NCI-H2107 treated with DMSO at 0.1 percent for 48 hours (cell line): ENCODE measurements at regions not wholly inside any gene's neighbourhood (a gene's known extent, or its start where the extent isn't known, plus 50 kb on each side); places are given as distances from the start of the nearest gene placed in this dataset.

Experiments
- DNase-seq: peaks from one replicate; lab custom pipeline; 2025; ENCODE audit not compliant: unreplicated experiment; lab: John Stamatoyannopoulos, UW

- no peak for DNase-seq
These were observed 182.9 kb upstream of the CAMK1G start for GRCh38 chr1:209400351-209401220.

DNA sequence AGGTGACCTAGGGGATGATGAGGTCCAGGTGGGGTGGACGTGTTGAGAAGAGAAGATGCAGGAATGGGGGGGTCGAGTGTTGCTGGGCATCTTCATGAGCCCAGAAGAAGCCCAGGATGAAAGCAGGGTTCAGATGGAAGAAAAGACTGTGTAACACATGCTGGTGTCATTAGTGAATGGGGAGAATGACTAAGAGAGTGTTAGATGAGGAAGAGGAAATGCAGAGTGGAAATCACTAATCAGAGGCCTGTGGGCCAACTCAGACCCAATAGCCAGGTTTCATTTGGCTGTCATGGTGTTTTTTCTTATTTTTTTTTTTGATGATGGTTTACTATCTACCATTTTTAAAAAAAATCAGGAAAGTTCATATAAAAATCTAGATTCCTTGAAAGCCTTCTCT, 180.8 kb upstream of the CAMK1G start:
- no peak for DNase-seq

- DNase-seq, result no peak
These were observed 179.6 kb upstream of the CAMK1G start for GRCh38 chr1:209403921-209404320.

DNA sequence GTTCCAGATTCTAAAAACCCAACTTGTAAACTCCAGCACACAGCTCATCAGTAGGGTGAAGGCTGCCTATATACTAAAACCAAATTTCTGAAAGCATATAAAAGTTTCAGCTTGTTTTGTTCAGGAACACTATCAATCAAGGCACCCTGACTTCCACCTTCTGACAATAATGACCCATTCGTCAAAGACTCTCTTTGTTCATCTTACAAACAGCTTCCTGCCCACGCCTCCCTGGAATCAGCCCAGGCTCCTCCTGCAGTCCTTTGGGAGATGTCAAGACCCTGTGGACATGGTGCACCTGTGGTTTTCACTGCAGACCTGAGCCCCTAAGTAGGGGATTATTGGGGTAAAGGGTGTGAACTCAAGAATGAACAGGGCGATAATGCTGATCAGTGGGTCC, 178.9 kb upstream of the CAMK1G start:
- DNase-seq, result no peak

GRCh38 chr1:209405183-209405814, 178.2 kb upstream of the CAMK1G start:
- no peak for DNase-seq

GRCh38 chr1:209406168-209406567, 177.3 kb upstream of the CAMK1G start:
- no peak for DNase-seq

GRCh38 chr1:209406595-209406994, 176.9 kb upstream of the CAMK1G start:
- no peak for DNase-seq

GRCh38 chr1:209409780-209410179, 173.7 kb upstream of the CAMK1G start:
- no peak for DNase-seq

DNA sequence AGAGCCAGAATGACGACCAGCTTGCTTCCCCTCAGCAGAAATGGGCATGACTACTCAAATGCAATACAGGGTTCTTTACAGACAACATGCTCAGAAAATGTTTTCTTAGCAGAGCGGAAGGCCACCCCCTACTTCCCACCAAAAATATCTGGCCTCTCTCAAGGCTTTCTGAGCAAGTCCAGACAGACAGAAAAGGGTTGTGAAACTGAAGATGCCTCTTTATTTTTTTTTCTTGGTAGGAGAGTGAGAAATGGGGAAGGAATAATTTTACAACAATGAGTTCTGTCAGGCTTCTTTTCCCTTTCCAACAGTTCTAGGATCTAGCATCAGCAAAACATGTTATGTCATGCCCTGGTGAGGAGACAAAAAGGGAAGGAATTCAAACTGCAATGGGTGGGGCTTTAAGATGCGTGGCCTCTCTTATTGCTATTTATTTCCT, 172.0 kb upstream of the CAMK1G start:
- no peak for DNase-seq

DNA sequence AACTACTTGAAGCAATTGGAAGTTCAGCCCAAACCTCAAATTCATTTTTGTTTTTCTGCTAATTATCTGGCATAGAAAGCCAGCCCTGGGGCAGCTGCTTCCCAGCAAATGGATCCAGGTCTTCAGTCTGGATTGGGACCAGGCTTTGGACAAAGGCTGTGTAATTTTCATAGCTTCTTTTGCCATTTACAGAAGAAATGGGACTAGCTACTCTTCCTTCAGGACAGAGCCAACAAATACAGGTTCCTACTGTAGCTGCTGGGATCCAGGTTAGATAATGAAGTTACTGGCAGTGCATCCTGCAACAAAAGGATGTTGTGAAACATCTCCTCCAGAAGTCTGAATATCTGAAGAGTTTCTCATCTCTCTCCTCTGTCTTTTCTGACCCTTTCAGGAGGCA, 171.5 kb upstream of the CAMK1G start:
- no peak for DNase-seq

- no peak for DNase-seq
These were observed 170.9 kb upstream of the CAMK1G start for GRCh38 chr1:209412566-209412965.

GRCh38 chr1:209413062-209413461, 170.5 kb upstream of the CAMK1G start:
- no peak for DNase-seq

DNA sequence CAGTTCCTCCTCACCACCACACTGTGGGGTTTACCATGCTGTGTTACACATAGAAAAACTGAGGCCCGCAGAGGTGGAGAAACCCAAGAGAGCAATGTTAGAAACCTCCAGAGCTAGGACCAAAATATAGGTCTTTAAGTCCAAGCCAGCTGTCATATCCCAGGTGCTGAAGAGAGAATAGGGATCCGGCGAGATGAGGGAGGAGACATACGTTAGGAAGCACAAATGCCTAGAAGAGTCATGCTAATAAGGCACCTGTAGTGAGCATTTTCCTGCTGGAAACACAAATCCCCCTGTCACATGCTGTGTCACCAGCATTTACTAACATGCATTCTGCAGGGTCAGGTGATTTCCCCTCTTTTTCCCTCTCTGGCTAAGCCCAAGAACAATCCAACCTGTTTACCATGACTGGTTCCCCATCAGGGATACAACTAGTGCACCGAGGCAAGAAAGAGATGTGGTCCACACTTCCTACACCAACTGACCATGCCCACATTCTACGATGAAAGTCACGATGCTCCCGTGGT, 168.6 kb upstream of the CAMK1G start:
- DNase-seq, result no peak

DNA sequence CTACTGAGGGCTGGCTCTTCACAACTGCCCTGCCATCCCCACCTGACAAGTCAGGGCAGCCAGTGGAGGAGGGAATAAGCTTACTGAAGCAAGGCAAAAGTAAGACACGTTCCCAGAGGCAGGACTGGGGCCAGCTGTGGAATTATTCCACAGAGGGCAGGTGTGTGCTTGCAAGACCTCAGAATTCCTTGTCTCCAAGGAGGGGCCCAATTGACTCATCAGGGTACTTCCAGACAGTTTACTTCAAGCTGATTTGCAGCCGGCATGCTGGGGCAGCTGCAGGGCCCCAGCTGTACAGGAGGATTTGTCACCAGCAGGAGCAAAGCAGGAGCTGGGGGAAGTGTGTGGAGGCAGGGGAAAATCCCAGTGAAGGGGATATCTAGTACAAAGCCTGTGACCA, 167.5 kb upstream of the CAMK1G start:
- DNase-seq, result no peak

- DNase-seq, result no peak
These were observed 166.8 kb upstream of the CAMK1G start for GRCh38 chr1:209416716-209417115.

DNA sequence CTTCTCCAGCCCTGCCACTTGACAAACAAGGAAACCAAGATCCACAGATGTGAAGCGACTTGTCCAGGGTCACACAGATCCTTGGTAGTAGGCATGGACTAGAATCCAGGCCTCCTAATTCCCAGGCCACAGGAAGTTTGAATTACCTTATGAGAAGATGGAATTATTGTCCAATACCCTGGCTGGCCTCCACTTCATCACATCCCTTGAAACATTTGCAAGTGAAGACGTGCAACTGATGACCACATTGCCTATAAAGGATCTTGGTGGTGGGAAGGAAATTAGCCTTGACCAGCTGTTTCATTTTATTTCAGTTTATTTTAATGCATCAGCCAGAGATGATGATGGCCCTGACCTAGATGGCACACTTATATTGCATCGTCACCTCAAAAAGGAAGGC, 165.8 kb upstream of the CAMK1G start:
- DNase-seq, result no peak

GRCh38 chr1:209420276-209420675, 163.2 kb upstream of the CAMK1G start:
- no peak for DNase-seq

- DNase-seq, result no peak
These were observed 162.3 kb upstream of the CAMK1G start for GRCh38 chr1:209421186-209421585.

DNA sequence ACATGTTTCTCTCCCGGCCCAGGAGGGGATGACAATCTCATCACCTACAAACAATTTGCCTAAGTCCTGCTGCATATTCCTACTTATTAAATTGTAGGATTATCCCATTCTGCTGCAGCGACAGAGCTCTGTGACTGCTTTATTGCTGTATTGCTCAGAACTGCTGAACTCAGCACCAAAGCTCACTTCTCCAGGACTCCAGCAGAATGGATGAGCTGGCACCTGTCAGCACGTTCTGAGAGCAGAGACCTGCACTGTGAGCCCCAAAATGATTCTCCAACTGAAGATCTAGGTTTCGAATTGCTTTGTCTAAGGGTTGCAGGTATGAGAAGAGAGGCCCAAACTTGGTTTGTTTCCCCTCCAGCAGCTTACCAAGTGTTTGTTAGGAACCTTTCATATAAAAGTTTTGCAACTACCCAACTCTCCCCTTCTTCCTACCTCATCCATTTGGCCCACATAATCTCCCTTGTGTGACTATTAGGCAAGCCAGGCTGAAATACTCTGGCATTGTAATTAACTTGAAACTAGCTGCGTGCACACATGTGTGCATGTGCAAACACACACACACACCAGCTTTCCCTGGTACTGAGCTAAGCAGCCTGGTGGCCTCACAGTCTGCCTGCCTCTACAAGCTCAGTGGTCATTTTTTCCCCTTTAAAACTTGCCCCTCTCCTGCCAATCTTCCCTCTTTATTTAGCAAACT, 161.4 kb upstream of the CAMK1G start:
- DNase-seq, result no peak

GRCh38 chr1:209425959-209426358, 157.6 kb upstream of the CAMK1G start:
- no peak for DNase-seq

DNA sequence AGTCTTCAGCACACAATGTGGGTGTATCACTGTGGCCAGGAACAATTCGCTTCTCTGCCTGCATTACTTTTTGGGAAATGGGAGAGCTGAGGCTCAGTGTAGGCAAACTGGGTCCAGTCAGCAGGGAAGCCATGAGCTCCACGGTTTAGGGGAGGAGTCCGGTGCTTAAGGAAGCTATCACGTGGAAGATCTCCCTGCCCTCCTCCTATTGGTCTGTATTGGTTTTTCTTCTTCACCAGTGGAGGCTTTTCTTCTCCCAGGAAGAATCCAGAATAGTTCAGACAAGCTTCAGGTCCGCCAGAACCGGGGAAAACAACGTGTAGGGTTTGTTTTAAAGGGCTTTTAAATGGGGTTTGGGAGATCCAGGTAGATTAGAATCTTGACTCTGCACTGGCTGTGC, 156.2 kb upstream of the CAMK1G start:
- DNase-seq, result no peak

GRCh38 chr1:209427811-209428210, 155.7 kb upstream of the CAMK1G start:
- no peak for DNase-seq
